ENCODE measurements at regions not wholly inside any gene's neighbourhood (a gene's known extent, or its start where the extent isn't known, plus 50 kb on each side); places are given as distances from the start of the nearest gene placed in this dataset.

DNA sequence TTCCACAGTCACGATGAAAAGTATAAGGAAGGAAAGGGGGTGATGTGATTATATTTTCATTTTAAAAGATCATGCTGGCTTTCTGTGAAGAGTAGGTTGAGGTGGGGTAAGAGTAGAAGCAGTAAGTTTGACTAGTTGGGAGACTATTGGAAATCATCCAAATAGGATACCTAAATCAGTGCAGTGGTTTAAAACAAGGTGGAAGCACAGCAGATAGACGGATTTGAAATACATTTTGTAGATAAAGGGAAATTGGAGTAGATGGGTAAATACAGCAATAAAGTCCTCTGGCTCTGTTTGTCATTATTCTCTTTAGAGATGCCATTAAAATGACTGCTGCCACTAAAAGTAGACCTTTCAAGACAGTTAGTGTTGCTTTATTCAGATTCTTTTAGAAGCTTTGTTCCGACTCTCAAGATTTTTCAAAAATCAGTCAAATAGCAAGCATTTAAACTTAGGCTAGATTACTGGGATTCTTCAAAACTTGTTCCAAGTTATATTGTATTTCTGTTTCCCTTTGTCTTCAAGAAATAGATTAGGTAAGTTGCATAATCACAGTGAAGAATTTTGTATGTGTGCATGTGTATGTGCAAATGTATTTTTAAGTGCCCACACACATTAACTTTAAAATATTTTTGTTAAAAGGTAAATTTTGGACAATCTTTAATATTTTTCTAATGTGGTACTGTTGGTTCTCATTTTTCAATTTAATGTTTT, 61.7 kb upstream of the DTNA start:
- no peak for DNase-seq

DNA sequence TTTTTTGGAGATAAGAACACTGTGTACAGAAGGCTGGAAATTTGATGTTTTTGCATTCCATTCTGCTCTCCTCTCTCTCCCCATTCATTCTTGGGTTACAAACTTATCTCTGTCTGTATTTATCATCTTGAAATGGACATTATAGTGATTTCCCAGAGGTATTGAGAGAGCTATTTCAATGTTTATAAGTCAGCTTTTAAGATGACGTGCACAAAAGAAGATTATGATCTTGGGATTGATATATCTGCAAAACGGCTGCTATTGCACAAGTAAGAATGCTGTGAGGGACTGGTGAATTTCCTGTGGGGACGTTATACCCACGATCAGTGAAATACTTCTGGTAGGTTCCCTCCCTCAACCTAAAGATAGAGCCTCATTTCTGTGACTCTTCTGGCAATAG, 61.0 kb upstream of the DTNA start:
- DNase-seq, result peak; percentile 67

DNA sequence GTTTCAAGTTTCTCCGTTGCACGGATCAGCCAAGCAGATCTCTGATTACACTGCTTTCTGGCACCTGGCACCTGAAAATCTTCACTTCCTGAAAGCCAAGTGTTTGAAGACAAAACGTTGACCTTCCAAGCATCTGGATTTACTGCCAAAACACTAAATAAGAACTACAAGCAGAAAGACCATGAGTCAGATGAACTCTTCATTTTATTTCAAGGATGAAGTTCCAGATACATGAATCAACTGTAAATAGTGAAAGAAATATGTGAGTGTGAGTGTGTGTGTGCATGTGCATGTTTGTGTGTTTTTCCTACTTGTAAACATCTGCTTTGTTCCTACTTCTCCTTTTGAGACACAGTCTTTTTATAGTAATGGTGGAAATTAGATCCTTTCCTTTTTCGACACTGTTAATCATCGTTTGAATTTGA, 60.0 kb upstream of the DTNA start:
- DNase-seq, result no peak

DNA sequence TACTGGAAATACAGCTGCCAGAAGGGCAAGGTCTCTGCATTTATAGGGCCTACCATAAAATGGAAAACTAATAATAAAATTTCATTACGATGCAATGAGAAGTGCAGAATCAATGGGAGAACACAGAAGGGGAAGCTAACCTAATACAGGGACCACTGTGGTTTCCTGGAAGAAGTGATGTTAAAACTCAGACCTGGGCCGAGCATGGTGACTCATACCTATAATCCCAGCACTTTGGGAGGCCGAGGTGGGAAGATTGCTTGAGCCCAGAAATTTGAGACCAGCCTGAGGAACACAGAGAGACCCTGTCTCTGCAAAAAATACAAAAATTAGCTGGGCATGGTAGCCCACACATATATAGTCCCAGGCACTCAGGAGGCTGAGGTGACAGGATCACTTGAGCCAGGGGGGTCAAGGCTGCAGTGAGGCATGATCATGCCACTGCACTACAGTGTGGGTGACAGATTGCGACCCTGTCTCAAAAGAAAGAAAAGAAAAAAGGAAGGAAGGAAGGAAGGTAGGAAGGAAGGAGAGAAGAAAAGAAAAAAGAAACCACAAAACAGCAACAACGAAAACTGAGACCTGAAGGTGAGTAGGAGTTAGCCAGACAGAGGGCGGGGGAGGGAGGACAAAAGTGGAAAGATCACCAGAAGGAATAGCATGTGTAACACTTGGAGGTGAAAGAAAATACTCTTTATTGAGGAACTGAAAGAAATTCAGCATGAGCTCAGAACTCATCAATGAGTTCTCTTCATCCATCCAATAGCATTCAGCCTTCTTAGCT, 58.3 kb upstream of the DTNA start:
- no peak for DNase-seq

DNA sequence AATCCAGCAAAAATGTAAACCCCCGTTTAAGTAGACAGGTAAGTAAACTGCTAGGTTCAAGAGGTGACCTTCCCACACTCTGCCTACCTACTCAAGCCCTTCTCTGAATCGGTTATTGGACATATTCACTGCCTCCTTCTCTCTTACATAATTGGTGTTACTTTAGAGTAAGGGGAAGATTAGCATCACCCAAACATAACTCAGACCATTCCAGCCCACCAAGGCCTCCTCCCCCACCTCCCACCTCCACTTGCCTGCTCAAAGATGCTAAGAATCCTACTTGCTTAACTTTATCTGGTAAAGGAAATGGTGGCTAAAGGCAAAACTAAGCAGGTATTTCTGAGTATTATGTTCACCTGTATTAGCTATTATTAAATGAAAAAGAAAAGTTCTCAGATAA, 55.0 kb upstream of the DTNA start:
- DNase-seq, result no peak

DNA sequence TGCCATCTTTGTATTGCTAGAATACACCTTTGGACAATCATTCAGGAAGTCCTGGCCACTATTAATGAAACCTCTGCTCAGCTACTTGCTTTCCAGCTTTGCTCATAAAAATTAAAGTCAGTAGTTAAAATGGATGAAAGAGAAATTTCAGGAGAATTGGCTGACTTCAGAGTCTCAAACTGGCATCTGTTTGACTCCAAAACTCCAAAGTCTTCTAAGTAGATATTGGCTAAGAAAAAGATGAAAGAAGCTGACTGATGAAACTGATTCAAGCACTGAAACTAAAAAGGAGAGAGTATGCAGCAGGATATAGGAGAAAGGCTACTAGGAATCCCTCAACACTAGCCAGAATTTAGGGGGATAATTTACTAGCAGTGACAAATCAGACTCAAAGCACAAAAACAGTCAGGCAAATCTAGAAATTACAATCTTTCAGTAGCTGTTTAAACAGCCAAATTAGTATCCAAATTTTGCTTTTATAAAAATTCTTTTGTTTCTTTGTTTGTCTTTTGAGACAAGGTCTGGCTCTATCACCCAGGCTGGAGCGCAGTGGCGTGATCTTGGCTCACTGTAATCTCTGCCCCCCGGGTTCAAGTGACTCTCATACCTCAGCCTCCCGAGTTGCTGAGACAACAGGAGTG, 52.1 kb upstream of the DTNA start:
- DNase-seq, result no peak

DNA sequence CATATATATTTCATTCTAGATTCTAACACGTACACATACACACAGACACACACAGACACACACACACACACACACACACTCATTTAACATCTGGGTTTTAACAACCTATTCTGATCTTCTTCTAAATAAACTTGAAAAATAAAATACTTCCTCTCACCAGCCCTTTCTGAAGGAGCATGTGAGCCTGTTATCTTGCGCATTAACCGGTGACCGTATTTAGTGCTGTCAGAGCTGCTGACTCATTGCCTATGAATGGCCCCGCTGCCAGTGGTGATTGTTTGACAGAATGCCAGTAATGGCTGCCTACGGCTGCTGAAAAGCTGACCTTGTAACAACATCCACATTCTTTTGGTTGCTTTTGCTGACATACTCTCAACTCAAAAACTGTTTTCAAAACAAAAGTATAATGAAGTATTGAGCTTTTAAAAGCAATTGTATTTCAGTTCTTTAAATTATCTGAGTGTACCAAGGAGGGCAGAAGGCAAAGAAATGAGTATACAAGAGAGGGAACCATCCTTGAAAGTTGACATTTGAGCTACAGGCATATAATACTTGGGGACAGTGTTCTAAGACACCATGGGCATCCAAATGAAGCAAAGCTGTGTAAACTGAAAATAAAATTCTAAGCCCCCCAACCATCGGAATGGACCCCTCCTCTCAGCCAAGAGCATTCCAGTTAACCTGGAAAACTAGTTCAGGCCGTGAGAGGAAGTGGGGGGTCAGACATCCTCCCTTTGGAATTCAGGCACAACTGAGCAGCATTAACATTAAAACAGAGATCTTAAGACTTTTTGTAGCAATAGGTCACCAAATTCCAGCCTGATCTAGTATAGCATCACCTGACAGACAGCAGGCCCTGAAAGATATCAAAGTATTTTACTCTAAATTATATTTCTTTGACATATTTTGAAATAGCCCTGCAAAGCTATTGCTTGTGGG, 50.2 kb upstream of the DTNA start:
- DNase-seq, result peak; percentile 92

Data from hematopoietic multipotent progenitor cell treated with erythropoietin and hydrocortisone succinate and interleukin-3 and kit ligand, for 6 days (in vitro differentiated cells).